ENCODE measurements at regions not wholly inside any gene's neighbourhood (a gene's known extent, or its start where the extent isn't known, plus 50 kb on each side); places are given as distances from the start of the nearest gene placed in this dataset.

DNA sequence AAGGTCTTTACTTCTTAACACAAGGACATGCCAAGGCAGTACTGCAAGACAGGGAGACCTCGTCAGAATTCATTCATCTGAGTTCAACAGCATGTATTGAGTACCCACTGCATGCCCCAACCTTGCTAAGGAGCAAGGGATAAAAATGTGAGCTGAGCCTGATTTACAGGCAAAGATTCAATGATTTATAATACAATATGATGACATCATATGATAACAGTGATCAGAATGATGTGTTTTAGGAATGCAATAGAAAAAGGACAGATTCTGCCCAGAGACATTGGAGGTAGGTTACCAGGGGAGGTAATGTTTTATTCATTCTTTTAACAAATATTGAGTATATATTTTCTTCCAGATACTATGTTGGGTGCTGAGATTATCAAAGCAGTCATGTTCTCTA, 406.6 kb downstream of the ARHGEF28 start:
- Histone ChIP-seq H3K9me3 (ENCODE audit: low read length) (no peaks in the 10 kb centered on the region), H3K27ac (ENCODE audit: low read length) (no peak overlapping the region), H3K79me2 (replicated peaks; ENCODE audit: insufficient read depth, low read length) (no peaks in the 10 kb centered on the region), H3K9ac (ENCODE audit: low read length) (no peak overlapping the region), H3K27me3 (ENCODE audit: insufficient read depth, low read depth, low read length) (no peaks in the 10 kb centered on the region), H3K4me2 (ENCODE audit: low read length) (no peak overlapping the region), H3K4me3 (ENCODE audit: low read length) (no peak overlapping the region), H3F3A (ENCODE audit: insufficient read depth, low read length, poor library complexity, severe bottlenecking) (no peaks in the 10 kb centered on the region), H2AFZ (ENCODE audit: low read depth, low read length) (no peak overlapping the region), H3K36me3 (ENCODE audit: insufficient read depth, low read length) (no peaks in the 10 kb centered on the region), H4K20me1 (ENCODE audit: insufficient read depth) (no peaks in the 10 kb centered on the region), H3K9me2 (ENCODE audit: insufficient read depth, low read length) (no peaks in the 10 kb centered on the region)
- TF ChIP-seq MXI1 (conservative IDR thresholded peaks at IDR 0.05; ENCODE audit: poor library complexity, severe bottlenecking) (no peak), TAF1 (IDR thresholded peaks at IDR 0.05; ENCODE audit: low read depth) (no peak)

DNA sequence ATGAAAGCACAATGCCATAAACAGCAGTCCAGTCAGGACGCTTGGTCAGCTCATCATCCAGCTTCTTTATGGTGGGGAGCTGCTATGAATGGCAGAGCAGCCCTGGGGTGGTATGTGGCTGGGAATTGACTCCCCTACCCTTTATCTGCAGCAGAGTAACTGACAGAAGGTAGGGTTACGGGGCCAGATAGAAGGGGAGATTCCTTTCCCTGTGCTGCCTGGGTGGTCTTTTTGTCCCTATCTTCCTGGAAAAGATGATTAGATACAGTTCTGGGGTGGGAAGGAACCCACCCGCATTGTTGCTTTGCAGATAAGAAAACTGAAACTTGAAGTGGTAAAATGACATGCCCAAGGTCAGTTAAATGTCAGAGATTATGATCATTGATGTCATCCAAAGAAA, 405.5 kb downstream of the ARHGEF28 start:
- Histone ChIP-seq H3F3A (ENCODE audit: insufficient read depth, low read length, poor library complexity, severe bottlenecking) (no peaks in the 10 kb centered on the region), H4K20me1 (ENCODE audit: insufficient read depth) (no peaks in the 10 kb centered on the region), H3K9ac (ENCODE audit: low read length) (no peak overlapping the region), H3K27ac (ENCODE audit: low read length) (no peak overlapping the region), H3K4me3 (ENCODE audit: low read length) (no peak overlapping the region), H2AFZ (ENCODE audit: low read depth, low read length) (no peak overlapping the region), H3K36me3 (ENCODE audit: insufficient read depth, low read length) (no peaks in the 10 kb centered on the region), H3K27me3 (ENCODE audit: insufficient read depth, low read depth, low read length) (no peaks in the 10 kb centered on the region), H3K79me2 (replicated peaks; ENCODE audit: insufficient read depth, low read length) (no peaks in the 10 kb centered on the region), H3K4me2 (ENCODE audit: low read length) (no peak overlapping the region), H3K9me3 (ENCODE audit: low read length) (no peaks in the 10 kb centered on the region), H3K9me2 (ENCODE audit: insufficient read depth, low read length) (no peaks in the 10 kb centered on the region)
- no peak for TF ChIP-seq TAF1 (IDR thresholded peaks at IDR 0.05; ENCODE audit: low read depth)
- TF ChIP-seq, protein P1, sequence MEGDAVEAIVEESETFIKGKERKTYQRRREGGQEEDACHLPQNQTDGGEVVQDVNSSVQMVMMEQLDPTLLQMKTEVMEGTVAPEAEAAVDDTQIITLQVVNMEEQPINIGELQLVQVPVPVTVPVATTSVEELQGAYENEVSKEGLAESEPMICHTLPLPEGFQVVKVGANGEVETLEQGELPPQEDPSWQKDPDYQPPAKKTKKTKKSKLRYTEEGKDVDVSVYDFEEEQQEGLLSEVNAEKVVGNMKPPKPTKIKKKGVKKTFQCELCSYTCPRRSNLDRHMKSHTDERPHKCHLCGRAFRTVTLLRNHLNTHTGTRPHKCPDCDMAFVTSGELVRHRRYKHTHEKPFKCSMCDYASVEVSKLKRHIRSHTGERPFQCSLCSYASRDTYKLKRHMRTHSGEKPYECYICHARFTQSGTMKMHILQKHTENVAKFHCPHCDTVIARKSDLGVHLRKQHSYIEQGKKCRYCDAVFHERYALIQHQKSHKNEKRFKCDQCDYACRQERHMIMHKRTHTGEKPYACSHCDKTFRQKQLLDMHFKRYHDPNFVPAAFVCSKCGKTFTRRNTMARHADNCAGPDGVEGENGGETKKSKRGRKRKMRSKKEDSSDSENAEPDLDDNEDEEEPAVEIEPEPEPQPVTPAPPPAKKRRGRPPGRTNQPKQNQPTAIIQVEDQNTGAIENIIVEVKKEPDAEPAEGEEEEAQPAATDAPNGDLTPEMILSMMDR (IDR thresholded peaks at IDR 0.05; ENCODE audit: poor library complexity, severe bottlenecking) = no peak
- no peak for TF ChIP-seq POLR2AphosphoS5 (IDR thresholded peaks at IDR 0.05)
- TF ChIP-seq EZH2 (IDR thresholded peaks at IDR 0.05; ENCODE audit: borderline replicate concordance, insufficient read depth, low read length, poor library complexity, severe bottlenecking) = no peak
- TF ChIP-seq SMC3 (conservative IDR thresholded peaks at IDR 0.05; ENCODE audit: poor library complexity) = no peak
- TF ChIP-seq EP300 (conservative IDR thresholded peaks at IDR 0.05; ENCODE audit: poor library complexity, severe bottlenecking) = no peak
- no peak for TF ChIP-seq RAD21 (conservative IDR thresholded peaks at IDR 0.05)
- TF ChIP-seq MXI1 (conservative IDR thresholded peaks at IDR 0.05; ENCODE audit: poor library complexity, severe bottlenecking) = no peak
- TF ChIP-seq, protein P2, sequence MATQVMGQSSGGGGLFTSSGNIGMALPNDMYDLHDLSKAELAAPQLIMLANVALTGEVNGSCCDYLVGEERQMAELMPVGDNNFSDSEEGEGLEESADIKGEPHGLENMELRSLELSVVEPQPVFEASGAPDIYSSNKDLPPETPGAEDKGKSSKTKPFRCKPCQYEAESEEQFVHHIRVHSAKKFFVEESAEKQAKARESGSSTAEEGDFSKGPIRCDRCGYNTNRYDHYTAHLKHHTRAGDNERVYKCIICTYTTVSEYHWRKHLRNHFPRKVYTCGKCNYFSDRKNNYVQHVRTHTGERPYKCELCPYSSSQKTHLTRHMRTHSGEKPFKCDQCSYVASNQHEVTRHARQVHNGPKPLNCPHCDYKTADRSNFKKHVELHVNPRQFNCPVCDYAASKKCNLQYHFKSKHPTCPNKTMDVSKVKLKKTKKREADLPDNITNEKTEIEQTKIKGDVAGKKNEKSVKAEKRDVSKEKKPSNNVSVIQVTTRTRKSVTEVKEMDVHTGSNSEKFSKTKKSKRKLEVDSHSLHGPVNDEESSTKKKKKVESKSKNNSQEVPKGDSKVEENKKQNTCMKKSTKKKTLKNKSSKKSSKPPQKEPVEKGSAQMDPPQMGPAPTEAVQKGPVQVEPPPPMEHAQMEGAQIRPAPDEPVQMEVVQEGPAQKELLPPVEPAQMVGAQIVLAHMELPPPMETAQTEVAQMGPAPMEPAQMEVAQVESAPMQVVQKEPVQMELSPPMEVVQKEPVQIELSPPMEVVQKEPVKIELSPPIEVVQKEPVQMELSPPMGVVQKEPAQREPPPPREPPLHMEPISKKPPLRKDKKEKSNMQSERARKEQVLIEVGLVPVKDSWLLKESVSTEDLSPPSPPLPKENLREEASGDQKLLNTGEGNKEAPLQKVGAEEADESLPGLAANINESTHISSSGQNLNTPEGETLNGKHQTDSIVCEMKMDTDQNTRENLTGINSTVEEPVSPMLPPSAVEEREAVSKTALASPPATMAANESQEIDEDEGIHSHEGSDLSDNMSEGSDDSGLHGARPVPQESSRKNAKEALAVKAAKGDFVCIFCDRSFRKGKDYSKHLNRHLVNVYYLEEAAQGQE (IDR thresholded peaks at IDR 0.05; ENCODE audit: borderline replicate concordance) = no peak

DNA sequence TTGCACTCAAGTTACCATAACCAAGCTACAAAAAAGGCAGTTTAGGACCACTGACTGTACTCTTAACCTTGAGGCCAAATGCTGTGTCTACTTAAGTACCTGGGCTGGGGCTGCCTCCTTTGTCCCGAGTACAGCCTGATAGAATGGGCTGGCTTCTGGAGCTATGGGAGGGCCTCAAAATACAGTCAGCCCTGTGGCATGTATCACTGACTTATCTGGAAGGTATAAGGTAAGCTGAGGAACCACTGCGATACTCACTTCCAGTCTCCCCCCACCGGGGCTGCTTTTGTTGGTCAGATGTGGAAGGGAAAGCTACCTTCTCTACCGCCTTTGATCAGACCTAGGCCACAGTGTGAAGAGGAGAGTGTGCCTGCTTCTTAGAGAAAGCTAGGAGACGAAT, 404.8 kb downstream of the ARHGEF28 start:
- Histone ChIP-seq H3K4me2 (ENCODE audit: low read length) (no peak overlapping the region), H3K4me3 (ENCODE audit: low read length) (no peak overlapping the region), H3K9me3 (ENCODE audit: low read length) (no peaks in the 10 kb centered on the region), H3F3A (ENCODE audit: insufficient read depth, low read length, poor library complexity, severe bottlenecking) (no peaks in the 10 kb centered on the region), H3K79me2 (replicated peaks; ENCODE audit: insufficient read depth, low read length) (no peaks in the 10 kb centered on the region), H4K20me1 (ENCODE audit: insufficient read depth) (no peaks in the 10 kb centered on the region), H3K9me2 (ENCODE audit: insufficient read depth, low read length) (no peaks in the 10 kb centered on the region), H3K36me3 (ENCODE audit: insufficient read depth, low read length) (no peaks in the 10 kb centered on the region), H3K9ac (ENCODE audit: low read length) (no peak overlapping the region), H2AFZ (ENCODE audit: low read depth, low read length) (no peak overlapping the region), H3K27me3 (ENCODE audit: insufficient read depth, low read depth, low read length) (no peaks in the 10 kb centered on the region), H3K27ac (ENCODE audit: low read length) (no peak overlapping the region)
- TF ChIP-seq EP300 (conservative IDR thresholded peaks at IDR 0.05; ENCODE audit: poor library complexity, severe bottlenecking) (no peak), POLR2AphosphoS5 (IDR thresholded peaks at IDR 0.05) (no peak), RAD21 (conservative IDR thresholded peaks at IDR 0.05) (no peak), MXI1 (conservative IDR thresholded peaks at IDR 0.05; ENCODE audit: poor library complexity, severe bottlenecking) (no peak), SMC3 (conservative IDR thresholded peaks at IDR 0.05; ENCODE audit: poor library complexity) (no peak), TAF1 (IDR thresholded peaks at IDR 0.05; ENCODE audit: low read depth) (no peak), EZH2 (IDR thresholded peaks at IDR 0.05; ENCODE audit: borderline replicate concordance, insufficient read depth, low read length, poor library complexity, severe bottlenecking) (no peak)
- TF ChIP-seq, protein P1 (IDR thresholded peaks at IDR 0.05; ENCODE audit: poor library complexity, severe bottlenecking) = no peak
- TF ChIP-seq, protein P2 (IDR thresholded peaks at IDR 0.05; ENCODE audit: borderline replicate concordance) = no peak
